Uterus (tissue), 2 donors: ENCODE measurements at regions not wholly inside any gene's neighbourhood (a gene's known extent, or its start where the extent isn't known, plus 50 kb on each side); places are given as distances from the start of the nearest gene placed in this dataset.

Experiments
- CTCF ChIP-seq, 4 experiments: fragments of 200-600 bp in 2 of 4; fragments of 450-650 bp in 2 of 4; sonication (generic) in 2 of 4; IDR thresholded peaks; one replicate each; pipeline ENCODE4 v1.5.1; 2016 to 2019; ENCODE audit warnings: antibody characterized with exemption in 4 of 4, mild to moderate bottlenecking in 2 of 4, moderate library complexity in 1 of 4
- POLR2A ChIP-seq, 2 donors: fragments of 450-650 bp; IDR thresholded peaks; one replicate each; pipeline ENCODE4 v1.6.1; 2016; ENCODE audit warnings: antibody characterized with exemption in 2 of 2, mild to moderate bottlenecking in 1 of 2, moderate library complexity in 1 of 2

GRCh38 chr20:52752023-52752422 is 220.1 kb upstream of the TSHZ2 start:
- TF ChIP-seq CTCF (IDR thresholded peaks at IDR 0.05) (no peak), POLR2A (IDR thresholded peaks at IDR 0.05) (no peak)
